ENCODE measurements at regions not wholly inside any gene's neighbourhood (a gene's known extent, or its start where the extent isn't known, plus 50 kb on each side); places are given as distances from the start of the nearest gene placed in this dataset.

DNA sequence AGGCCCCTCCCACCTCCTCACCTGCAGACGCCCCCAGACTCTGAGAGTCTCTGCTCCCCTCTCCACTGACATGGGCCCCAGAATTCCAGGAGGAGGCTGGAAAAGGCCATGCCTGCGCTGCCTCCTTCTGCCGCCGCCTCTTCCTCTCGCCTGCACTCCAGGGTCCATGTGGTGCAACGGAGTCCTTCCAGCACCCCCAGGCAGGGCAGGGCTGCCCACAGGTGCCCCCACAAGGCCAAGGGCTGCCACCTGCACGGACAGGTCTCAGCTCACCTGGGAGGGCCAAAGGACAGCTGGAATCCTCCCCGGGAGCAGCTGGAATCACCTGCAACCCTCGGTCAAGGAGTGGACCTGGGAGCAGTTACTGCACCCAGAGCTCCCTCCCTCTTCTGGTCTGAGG, 194.9 kb downstream of the RBFOX3 start:
- TF ChIP-seq NFE2L1 (CRISPR knock-in tag; IDR thresholded peaks at IDR 0.05) (no peak), ZNF232 (CRISPR knock-in tag; IDR thresholded peaks at IDR 0.05) (no peak), AR (CRISPR knock-in tag; IDR thresholded peaks at IDR 0.05) (no peak), IRF1 (CRISPR knock-in tag; IDR thresholded peaks at IDR 0.05) (no peak), GABPB1 (CRISPR knock-in tag; IDR thresholded peaks at IDR 0.05) (no peak), JUN (CRISPR knock-in tag; IDR thresholded peaks at IDR 0.05) (no peak), JAZF1 (CRISPR knock-in tag; IDR thresholded peaks at IDR 0.05) (no peak), GRHL2 (CRISPR knock-in tag; IDR thresholded peaks at IDR 0.05; ENCODE audit: insufficient replicate concordance, severe bottlenecking) (no peak)
- TF ChIP-seq, protein P1, sequence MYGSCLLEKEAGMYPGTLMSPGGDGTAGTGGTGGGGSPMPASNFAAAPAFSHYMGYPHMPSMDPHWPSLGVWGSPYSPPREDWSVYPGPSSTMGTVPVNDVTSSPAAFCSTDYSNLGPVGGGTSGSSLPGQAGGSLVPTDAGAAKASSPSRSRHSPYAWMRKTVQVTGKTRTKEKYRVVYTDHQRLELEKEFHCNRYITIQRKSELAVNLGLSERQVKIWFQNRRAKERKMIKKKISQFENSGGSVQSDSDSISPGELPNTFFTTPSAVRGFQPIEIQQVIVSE (CRISPR knock-in tag; IDR thresholded peaks at IDR 0.05; ENCODE audit: borderline replicate concordance), result no peak
- TF ChIP-seq, protein P2, sequence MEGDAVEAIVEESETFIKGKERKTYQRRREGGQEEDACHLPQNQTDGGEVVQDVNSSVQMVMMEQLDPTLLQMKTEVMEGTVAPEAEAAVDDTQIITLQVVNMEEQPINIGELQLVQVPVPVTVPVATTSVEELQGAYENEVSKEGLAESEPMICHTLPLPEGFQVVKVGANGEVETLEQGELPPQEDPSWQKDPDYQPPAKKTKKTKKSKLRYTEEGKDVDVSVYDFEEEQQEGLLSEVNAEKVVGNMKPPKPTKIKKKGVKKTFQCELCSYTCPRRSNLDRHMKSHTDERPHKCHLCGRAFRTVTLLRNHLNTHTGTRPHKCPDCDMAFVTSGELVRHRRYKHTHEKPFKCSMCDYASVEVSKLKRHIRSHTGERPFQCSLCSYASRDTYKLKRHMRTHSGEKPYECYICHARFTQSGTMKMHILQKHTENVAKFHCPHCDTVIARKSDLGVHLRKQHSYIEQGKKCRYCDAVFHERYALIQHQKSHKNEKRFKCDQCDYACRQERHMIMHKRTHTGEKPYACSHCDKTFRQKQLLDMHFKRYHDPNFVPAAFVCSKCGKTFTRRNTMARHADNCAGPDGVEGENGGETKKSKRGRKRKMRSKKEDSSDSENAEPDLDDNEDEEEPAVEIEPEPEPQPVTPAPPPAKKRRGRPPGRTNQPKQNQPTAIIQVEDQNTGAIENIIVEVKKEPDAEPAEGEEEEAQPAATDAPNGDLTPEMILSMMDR (IDR thresholded peaks at IDR 0.05), result no peak
- TF ChIP-seq, protein P3, sequence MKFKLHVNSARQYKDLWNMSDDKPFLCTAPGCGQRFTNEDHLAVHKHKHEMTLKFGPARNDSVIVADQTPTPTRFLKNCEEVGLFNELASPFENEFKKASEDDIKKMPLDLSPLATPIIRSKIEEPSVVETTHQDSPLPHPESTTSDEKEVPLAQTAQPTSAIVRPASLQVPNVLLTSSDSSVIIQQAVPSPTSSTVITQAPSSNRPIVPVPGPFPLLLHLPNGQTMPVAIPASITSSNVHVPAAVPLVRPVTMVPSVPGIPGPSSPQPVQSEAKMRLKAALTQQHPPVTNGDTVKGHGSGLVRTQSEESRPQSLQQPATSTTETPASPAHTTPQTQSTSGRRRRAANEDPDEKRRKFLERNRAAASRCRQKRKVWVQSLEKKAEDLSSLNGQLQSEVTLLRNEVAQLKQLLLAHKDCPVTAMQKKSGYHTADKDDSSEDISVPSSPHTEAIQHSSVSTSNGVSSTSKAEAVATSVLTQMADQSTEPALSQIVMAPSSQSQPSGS (CRISPR knock-in tag; IDR thresholded peaks at IDR 0.05; ENCODE audit: borderline replicate concordance, low read depth), result no peak
- TF ChIP-seq, protein P4, sequence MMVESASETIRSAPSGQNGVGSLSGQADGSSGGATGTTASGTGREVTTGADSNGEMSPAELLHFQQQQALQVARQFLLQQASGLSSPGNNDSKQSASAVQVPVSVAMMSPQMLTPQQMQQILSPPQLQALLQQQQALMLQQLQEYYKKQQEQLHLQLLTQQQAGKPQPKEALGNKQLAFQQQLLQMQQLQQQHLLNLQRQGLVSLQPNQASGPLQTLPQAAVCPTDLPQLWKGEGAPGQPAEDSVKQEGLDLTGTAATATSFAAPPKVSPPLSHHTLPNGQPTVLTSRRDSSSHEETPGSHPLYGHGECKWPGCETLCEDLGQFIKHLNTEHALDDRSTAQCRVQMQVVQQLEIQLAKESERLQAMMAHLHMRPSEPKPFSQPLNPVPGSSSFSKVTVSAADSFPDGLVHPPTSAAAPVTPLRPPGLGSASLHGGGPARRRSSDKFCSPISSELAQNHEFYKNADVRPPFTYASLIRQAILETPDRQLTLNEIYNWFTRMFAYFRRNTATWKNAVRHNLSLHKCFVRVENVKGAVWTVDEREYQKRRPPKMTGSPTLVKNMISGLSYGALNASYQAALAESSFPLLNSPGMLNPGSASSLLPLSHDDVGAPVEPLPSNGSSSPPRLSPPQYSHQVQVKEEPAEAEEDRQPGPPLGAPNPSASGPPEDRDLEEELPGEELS (CRISPR knock-in tag; IDR thresholded peaks at IDR 0.05), result no peak
- H3K36me3 Mint-ChIP-seq, result no peaks in the 10 kb centered on the region
- no peaks in the 10 kb centered on the region for H3K27me3 Mint-ChIP-seq (ENCODE audit: low read depth)
- H3K27ac Mint-ChIP-seq, result no peak overlapping the region
- ATAC-seq (no peak), DNase-seq (ENCODE audit: low spot score) (no peak)
- no peak overlapping the region for H3K4me3 Mint-ChIP-seq
- POLR2A ChIA-PET, result no interaction called here
- CTCF ChIA-PET, result interaction anchor here (0.9 to 3.2 kb wide), 4 partner anchors 14 to 328 kb away, joined by 3 to 28 read pairs (median 3); no protein-coding TSS in a partner anchor
- no peaks in the 10 kb centered on the region for H3K9me3 Mint-ChIP-seq
- H3K4me1 Mint-ChIP-seq, result peaks cover 8% of the 10 kb centered on the region; the same call in 1 of the 2 replicates

GRCh38 chr17:79415365-79415764, 195.5 kb downstream of the RBFOX3 start:
- no peaks in the 10 kb centered on the region for H3K9me3 Mint-ChIP-seq
- DNase-seq (ENCODE audit: low spot score), result no peak
- peaks cover 8% of the 10 kb centered on the region; the same call in 1 of the 2 replicates for H3K4me1 Mint-ChIP-seq
- H3K4me3 Mint-ChIP-seq, result no peak overlapping the region
- ChIA-PET CTCF (interaction anchor here (0.9 to 3.2 kb wide), 10 partner anchors 14 to 330 kb away, joined by 3 to 28 read pairs (median 4); no protein-coding TSS in a partner anchor), POLR2A (no interaction called here)
- H3K36me3 Mint-ChIP-seq, result no peaks in the 10 kb centered on the region
- no peak overlapping the region for H3K27ac Mint-ChIP-seq
- ATAC-seq, result no peak
- no peaks in the 10 kb centered on the region for H3K27me3 Mint-ChIP-seq (ENCODE audit: low read depth)
- TF ChIP-seq USF2 (CRISPR knock-in tag; IDR thresholded peaks at IDR 0.05) (no peak), GABPB1 (CRISPR knock-in tag; IDR thresholded peaks at IDR 0.05) (no peak), ZNF263 (CRISPR knock-in tag; IDR thresholded peaks at IDR 0.05; ENCODE audit: low read depth) (no peak), ATF3 (CRISPR knock-in tag; conservative IDR thresholded peaks at IDR 0.05) (no peak), IRF2 (CRISPR knock-in tag; IDR thresholded peaks at IDR 0.05; ENCODE audit: borderline replicate concordance, low read depth) (no peak), SMAD3 (CRISPR knock-in tag; IDR thresholded peaks at IDR 0.05; ENCODE audit: borderline replicate concordance) (no peak), ZNF317 (CRISPR knock-in tag; IDR thresholded peaks at IDR 0.05; ENCODE audit: borderline replicate concordance, low read depth) (no peak)
- TF ChIP-seq, protein P5, sequence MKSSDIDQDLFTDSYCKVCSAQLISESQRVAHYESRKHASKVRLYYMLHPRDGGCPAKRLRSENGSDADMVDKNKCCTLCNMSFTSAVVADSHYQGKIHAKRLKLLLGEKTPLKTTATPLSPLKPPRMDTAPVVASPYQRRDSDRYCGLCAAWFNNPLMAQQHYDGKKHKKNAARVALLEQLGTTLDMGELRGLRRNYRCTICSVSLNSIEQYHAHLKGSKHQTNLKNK (CRISPR knock-in tag; IDR thresholded peaks at IDR 0.05), result no peak
- TF ChIP-seq, protein P6, sequence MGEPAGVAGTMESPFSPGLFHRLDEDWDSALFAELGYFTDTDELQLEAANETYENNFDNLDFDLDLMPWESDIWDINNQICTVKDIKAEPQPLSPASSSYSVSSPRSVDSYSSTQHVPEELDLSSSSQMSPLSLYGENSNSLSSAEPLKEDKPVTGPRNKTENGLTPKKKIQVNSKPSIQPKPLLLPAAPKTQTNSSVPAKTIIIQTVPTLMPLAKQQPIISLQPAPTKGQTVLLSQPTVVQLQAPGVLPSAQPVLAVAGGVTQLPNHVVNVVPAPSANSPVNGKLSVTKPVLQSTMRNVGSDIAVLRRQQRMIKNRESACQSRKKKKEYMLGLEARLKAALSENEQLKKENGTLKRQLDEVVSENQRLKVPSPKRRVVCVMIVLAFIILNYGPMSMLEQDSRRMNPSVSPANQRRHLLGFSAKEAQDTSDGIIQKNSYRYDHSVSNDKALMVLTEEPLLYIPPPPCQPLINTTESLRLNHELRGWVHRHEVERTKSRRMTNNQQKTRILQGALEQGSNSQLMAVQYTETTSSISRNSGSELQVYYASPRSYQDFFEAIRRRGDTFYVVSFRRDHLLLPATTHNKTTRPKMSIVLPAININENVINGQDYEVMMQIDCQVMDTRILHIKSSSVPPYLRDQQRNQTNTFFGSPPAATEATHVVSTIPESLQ (CRISPR knock-in tag; IDR thresholded peaks at IDR 0.05), result no peak

Measured in WTC11 (cell line).